ENCODE measurements at regions not wholly inside any gene's neighbourhood (a gene's known extent, or its start where the extent isn't known, plus 50 kb on each side); places are given as distances from the start of the nearest gene placed in this dataset.

GRCh38 chr2:128661311-128661710, 342.6 kb upstream of the HS6ST1 start:
- TF ChIP-seq CTCF (IDR thresholded peaks at IDR 0.05) (no peak), POLR2A (IDR thresholded peaks at IDR 0.05) (no peak)

Measured in thyroid gland (tissue), 4 donors.